ENCODE measurements at regions not wholly inside any gene's neighbourhood (a gene's known extent, or its start where the extent isn't known, plus 50 kb on each side); places are given as distances from the start of the nearest gene placed in this dataset.

- DNase-seq (ENCODE audit: low read depth in 2 of 3, low spot score in 1 of 3) = no peak
These were observed 493.6 kb upstream of the SETBP1 start for GRCh38 chr18:44187090-44187489.

GRCh38 chr18:44195394-44196140, 485.1 kb upstream of the SETBP1 start:
- DNase-seq (ENCODE audit: low read depth in 2 of 3, low spot score in 1 of 3) = no peak

GRCh38 chr18:44197832-44198611, 482.7 kb upstream of the SETBP1 start:
- DNase-seq (ENCODE audit: low read depth in 2 of 3, low spot score in 1 of 3) = no peak

- no peak for DNase-seq (ENCODE audit: low read depth in 2 of 3, low spot score in 1 of 3)
These were observed 481.9 kb upstream of the SETBP1 start for GRCh38 chr18:44198612-44199284.

- DNase-seq (ENCODE audit: low read depth in 2 of 3, low spot score in 1 of 3) = no peak
These were observed 467.4 kb upstream of the SETBP1 start for GRCh38 chr18:44213293-44213692.

GRCh38 chr18:44214396-44214795, 466.3 kb upstream of the SETBP1 start:
- DNase-seq (ENCODE audit: low read depth in 2 of 3, low spot score in 1 of 3) = no peak

GRCh38 chr18:44216169-44216568, 464.5 kb upstream of the SETBP1 start:
- DNase-seq (ENCODE audit: low read depth in 2 of 3, low spot score in 1 of 3) = no peak

GRCh38 chr18:44227501-44227900, 453.2 kb upstream of the SETBP1 start:
- DNase-seq (ENCODE audit: low read depth in 2 of 3, low spot score in 1 of 3) = no peak

GRCh38 chr18:44229693-44230108, 451.0 kb upstream of the SETBP1 start:
- no peak for DNase-seq (ENCODE audit: low read depth in 2 of 3, low spot score in 1 of 3)

GRCh38 chr18:44231936-44232335, 448.8 kb upstream of the SETBP1 start:
- DNase-seq (ENCODE audit: low read depth in 2 of 3, low spot score in 1 of 3) = no peak

GRCh38 chr18:44232500-44232899, 448.2 kb upstream of the SETBP1 start:
- no peak for DNase-seq (ENCODE audit: low read depth in 2 of 3, low spot score in 1 of 3)

- no peak for DNase-seq (ENCODE audit: low read depth in 2 of 3, low spot score in 1 of 3)
These were observed 442.2 kb upstream of the SETBP1 start for GRCh38 chr18:44238454-44238853.

- DNase-seq (ENCODE audit: low read depth in 2 of 3, low spot score in 1 of 3) = no peak
These were observed 441.8 kb upstream of the SETBP1 start for GRCh38 chr18:44238911-44239310.

GRCh38 chr18:44241020-44241419, 439.7 kb upstream of the SETBP1 start:
- no peak for DNase-seq (ENCODE audit: low read depth in 2 of 3, low spot score in 1 of 3)

GRCh38 chr18:44245019-44245418, 435.7 kb upstream of the SETBP1 start:
- DNase-seq (ENCODE audit: low read depth in 2 of 3, low spot score in 1 of 3) = no peak

- no peak for DNase-seq (ENCODE audit: low read depth in 2 of 3, low spot score in 1 of 3)
These were observed 434.7 kb upstream of the SETBP1 start for GRCh38 chr18:44246001-44246400.

- DNase-seq (ENCODE audit: low read depth in 2 of 3, low spot score in 1 of 3) = no peak
These were observed 422.6 kb upstream of the SETBP1 start for GRCh38 chr18:44258086-44258485.

GRCh38 chr18:44258576-44258975, 422.1 kb upstream of the SETBP1 start:
- no peak for DNase-seq (ENCODE audit: low read depth in 2 of 3, low spot score in 1 of 3)

GRCh38 chr18:44259610-44260009, 421.1 kb upstream of the SETBP1 start:
- no peak for DNase-seq (ENCODE audit: low read depth in 2 of 3, low spot score in 1 of 3)

- no peak for DNase-seq (ENCODE audit: low read depth in 2 of 3, low spot score in 1 of 3)
These were observed 415.3 kb upstream of the SETBP1 start for GRCh38 chr18:44265437-44265836.

GRCh38 chr18:44273298-44273697, 407.4 kb upstream of the SETBP1 start:
- no peak for DNase-seq (ENCODE audit: low read depth in 2 of 3, low spot score in 1 of 3)

- DNase-seq (ENCODE audit: low read depth in 2 of 3, low spot score in 1 of 3) = no peak
These were observed 400.2 kb upstream of the SETBP1 start for GRCh38 chr18:44280479-44280878.

Measured in stimulated activated CD4-positive, alpha-beta T cell treated with anti-CD3 and anti-CD28 coated beads, Interleukin-12 subunit alpha, Interleukin-12 subunit beta, amount 100 ng/mL, for 48 hours (primary cell).